Choroid plexus epithelial cell (primary cell): ENCODE measurements at regions not wholly inside any gene's neighbourhood (a gene's known extent, or its start where the extent isn't known, plus 50 kb on each side); places are given as distances from the start of the nearest gene placed in this dataset.

Source experiments
- DNase-seq: peaks from one replicate; pipeline ENCODE4 v3.0.0-alpha.2; 2010; ENCODE audit warnings: low read depth
- H3K4me3 ChIP-seq: 2 replicates; pipeline ENCODE4 v1.5.1; 2011; ENCODE audit warnings: low read depth, mild to moderate bottlenecking, control low read depth, low read length, moderate library complexity
- TF ChIP-seq, protein P1 (sequence below): conservative IDR thresholded peaks from 2 replicates; pipeline ENCODE4 v1.5.1; 2011; ENCODE audit warnings: low read depth, mild to moderate bottlenecking, control low read depth, inconsistent platforms, low read length, moderate library complexity

DNA sequence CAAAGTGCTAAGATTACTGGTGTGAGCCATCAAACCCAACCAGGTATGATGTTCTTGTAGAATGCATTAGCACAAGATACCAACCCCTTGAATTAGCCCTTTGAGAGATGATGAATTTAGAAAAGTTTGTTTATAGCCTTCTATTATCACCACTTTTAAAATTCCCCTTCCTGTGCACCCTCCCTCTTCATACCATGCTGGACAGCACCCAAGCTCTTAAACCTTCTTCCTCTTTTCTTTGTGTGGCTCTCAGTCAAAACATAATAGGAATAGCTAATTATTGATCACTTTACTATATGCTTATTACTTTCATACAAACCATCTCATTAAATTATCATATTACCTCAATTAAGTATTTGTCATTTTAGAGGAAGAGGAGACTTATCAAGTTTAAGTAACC, 87.6 kb upstream of the TMED7 start:
- DNase-seq = no peak
- TF ChIP-seq, protein P1, sequence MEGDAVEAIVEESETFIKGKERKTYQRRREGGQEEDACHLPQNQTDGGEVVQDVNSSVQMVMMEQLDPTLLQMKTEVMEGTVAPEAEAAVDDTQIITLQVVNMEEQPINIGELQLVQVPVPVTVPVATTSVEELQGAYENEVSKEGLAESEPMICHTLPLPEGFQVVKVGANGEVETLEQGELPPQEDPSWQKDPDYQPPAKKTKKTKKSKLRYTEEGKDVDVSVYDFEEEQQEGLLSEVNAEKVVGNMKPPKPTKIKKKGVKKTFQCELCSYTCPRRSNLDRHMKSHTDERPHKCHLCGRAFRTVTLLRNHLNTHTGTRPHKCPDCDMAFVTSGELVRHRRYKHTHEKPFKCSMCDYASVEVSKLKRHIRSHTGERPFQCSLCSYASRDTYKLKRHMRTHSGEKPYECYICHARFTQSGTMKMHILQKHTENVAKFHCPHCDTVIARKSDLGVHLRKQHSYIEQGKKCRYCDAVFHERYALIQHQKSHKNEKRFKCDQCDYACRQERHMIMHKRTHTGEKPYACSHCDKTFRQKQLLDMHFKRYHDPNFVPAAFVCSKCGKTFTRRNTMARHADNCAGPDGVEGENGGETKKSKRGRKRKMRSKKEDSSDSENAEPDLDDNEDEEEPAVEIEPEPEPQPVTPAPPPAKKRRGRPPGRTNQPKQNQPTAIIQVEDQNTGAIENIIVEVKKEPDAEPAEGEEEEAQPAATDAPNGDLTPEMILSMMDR = no peak
- H3K4me3 ChIP-seq = no peak overlapping the region

DNA sequence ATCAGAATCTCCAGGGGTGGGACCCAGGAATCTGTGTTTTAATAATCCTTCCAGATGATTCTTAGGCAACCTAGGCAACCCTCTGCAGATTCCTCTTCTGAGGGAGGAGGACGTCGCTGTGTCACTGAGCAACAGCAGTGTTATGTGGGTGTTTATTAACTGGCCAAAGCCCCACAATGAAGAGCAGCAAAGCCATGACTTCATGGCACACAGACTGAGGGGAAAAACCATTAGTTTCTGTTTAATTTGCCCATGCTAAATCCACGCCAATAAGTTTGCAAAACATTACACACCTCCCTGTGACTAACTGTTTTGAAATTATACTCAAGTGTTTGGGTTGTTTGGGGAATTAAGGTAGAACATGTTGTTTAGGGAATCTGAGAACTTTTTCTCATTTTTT, 83.7 kb upstream of the TMED7 start:
- no peak for DNase-seq
- TF ChIP-seq, protein P1 = no peak
- no peak overlapping the region for H3K4me3 ChIP-seq

DNA sequence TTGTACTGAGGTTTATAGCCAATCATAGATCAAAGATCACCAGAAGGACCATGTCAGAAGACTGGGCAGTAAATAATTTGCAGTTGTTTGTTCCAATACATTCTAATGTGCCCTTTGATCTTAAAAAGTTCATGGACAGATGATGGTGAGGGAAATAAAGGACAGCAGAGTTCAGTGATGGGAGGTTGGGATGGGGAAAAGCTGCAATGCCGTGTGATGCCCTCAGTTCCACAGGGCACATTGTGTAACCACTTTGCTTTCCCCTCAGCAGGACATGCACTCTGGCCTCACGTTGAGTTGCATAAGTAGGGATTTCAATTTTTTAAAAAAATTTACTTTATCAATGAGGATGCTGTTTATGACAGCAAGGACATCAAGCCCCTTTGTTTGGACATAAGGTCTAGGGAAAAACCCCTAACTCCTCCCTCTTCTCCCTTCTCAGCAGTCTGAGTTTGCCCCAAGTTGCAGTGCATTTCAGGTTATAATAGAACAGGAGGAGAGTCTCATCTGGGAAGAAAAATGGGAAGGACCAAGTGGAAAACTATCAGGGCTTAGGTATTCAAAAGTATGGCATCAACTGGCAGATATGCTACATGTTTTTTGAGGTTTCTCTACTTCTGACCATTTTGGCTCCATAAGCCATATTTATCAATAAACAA, 83.1 kb upstream of the TMED7 start:
- TF ChIP-seq, protein P1 = no peak
- no peak overlapping the region for H3K4me3 ChIP-seq
- no peak for DNase-seq

DNA sequence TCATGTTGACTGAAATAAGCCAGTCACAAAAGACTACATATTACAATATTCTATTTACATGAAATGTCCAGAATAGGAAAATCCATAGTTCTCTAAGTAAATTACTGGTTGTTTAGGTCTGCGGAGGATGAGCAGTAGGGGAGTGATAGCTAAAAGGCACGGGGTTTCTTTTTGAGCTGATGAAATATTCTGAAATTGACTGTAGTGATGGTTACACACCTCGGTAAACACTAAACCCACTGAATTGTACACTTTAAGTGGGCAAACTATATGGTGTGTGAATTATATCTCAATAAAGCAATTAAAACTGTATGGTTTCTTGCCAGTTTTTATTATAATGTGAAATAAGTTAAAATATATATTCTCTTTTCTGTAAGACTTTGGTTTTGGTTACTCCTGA, 77.7 kb upstream of the TMED7 start:
- H3K4me3 ChIP-seq = no peak overlapping the region
- TF ChIP-seq, protein P1 = no peak
- DNase-seq = no peak

DNA sequence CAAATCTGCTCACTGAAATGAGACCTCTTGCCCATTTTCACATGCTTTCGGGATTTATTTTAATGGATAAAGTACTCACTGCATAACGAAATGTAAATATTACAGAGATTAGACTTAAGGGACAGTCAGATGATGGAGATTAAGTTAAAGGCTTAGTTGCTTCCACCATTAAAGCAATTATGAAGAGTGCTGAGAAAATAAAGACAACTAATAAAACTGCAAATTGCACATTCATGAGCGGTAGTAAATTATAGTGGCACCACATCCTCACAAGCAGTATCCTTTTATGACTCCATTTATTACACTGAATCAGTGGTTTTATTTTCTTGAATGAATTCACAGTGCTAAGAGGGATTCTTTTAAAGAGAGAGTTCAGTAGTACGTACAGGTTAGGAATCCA, 76.2 kb upstream of the TMED7 start:
- no peak for DNase-seq
- no peak overlapping the region for H3K4me3 ChIP-seq
- TF ChIP-seq, protein P1 = no peak

DNA sequence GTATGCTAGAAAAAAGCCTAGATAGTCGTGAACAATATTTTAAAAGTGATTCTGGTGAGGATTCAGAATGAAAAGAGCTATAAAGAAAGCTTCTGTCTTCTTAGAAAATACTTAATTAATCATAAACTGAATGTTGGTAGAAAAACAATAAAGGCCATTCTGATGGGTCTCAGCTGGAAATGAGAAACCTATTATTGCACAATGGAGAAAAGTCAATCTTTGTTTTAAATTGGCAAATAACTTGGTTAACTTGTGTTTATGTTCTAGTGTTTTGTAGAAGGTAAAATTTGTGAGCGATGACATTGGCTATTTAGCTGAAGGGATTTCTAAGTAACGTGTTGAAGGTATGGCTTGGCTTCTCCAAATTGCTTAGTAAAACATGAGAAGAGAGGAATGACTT, 74.1 kb upstream of the TMED7 start:
- TF ChIP-seq, protein P1 = no peak
- H3K4me3 ChIP-seq = no peak overlapping the region
- DNase-seq = no peak

DNA sequence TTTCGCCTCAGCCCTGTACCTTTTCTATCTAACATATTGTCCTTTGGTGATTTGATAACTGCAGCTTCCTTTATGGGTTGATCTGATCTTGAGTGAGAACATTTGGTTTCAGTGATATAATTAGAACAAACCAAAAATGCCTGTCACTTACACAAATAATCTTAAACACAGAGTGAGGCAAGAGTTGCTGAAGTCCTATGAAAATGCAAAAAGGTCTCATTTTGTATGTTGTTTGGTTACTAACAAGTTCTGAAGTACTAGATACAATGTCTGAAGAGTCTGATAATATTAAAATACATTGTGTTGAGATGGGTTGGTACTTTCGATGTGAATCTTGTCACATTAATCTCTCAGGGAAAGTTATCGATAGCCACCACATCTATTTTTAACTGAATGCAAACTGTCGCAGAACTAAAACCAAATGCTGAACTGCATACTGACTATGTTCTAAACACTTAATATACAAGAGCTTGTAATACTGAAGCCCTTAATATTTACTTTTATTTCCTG, 70.4 kb upstream of the TMED7 start:
- TF ChIP-seq, protein P1 = no peak
- no peak overlapping the region for H3K4me3 ChIP-seq
- DNase-seq = no peak
